ENCODE measurements at regions not wholly inside any gene's neighbourhood (a gene's known extent, or its start where the extent isn't known, plus 50 kb on each side); places are given as distances from the start of the nearest gene placed in this dataset.

DNA sequence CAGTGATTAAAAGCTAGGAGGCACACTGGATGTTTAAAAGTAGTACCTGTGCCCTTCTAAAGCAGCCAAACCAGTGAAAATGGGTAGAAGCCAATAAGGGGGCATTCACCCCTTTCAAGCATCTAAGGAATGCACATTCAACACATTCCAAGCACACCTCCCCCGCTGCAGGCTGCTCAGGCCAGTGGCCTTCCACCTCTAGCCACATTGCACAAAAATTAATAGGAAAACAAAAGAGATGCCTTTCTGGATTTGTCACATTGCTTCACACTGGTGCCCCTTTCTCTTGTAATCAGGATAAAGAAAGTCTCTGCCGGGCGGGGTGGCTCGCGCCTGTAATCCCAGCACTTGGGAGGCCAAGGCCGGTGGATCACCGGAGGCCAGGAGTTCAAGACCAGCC is 834.0 kb downstream of the USP25 start:
- peak; percentile 53 for DNase-seq (ENCODE audit: low read depth)
- TF ChIP-seq, protein P1, sequence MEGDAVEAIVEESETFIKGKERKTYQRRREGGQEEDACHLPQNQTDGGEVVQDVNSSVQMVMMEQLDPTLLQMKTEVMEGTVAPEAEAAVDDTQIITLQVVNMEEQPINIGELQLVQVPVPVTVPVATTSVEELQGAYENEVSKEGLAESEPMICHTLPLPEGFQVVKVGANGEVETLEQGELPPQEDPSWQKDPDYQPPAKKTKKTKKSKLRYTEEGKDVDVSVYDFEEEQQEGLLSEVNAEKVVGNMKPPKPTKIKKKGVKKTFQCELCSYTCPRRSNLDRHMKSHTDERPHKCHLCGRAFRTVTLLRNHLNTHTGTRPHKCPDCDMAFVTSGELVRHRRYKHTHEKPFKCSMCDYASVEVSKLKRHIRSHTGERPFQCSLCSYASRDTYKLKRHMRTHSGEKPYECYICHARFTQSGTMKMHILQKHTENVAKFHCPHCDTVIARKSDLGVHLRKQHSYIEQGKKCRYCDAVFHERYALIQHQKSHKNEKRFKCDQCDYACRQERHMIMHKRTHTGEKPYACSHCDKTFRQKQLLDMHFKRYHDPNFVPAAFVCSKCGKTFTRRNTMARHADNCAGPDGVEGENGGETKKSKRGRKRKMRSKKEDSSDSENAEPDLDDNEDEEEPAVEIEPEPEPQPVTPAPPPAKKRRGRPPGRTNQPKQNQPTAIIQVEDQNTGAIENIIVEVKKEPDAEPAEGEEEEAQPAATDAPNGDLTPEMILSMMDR (IDR thresholded peaks at IDR 0.05; ENCODE audit: low read length, missing control alignments), result no peak
- H3K4me3 ChIP-seq (replicated peaks; ENCODE audit: low read depth, low read length), result no peak overlapping the region

GRCh38 chr21:16568244-16568643 is 838.5 kb downstream of the USP25 start:
- DNase-seq (ENCODE audit: low read depth), result no peak
- H3K4me3 ChIP-seq (replicated peaks; ENCODE audit: low read depth, low read length), result no peak overlapping the region
- TF ChIP-seq, protein P1 (IDR thresholded peaks at IDR 0.05; ENCODE audit: low read length, missing control alignments), result no peak

GRCh38 chr21:16568661-16569060 is 838.9 kb downstream of the USP25 start:
- no peak overlapping the region for H3K4me3 ChIP-seq (replicated peaks; ENCODE audit: low read depth, low read length)
- TF ChIP-seq, protein P1 (IDR thresholded peaks at IDR 0.05; ENCODE audit: low read length, missing control alignments), result no peak
- no peak for DNase-seq (ENCODE audit: low read depth)

GRCh38 chr21:16569679-16570078 is 839.9 kb downstream of the USP25 start:
- no peak for DNase-seq (ENCODE audit: low read depth)
- no peak overlapping the region for H3K4me3 ChIP-seq (replicated peaks; ENCODE audit: low read depth, low read length)
- TF ChIP-seq, protein P1 (IDR thresholded peaks at IDR 0.05; ENCODE audit: low read length, missing control alignments), result no peak

GRCh38 chr21:16570171-16570570 is 840.4 kb downstream of the USP25 start:
- TF ChIP-seq, protein P1 (IDR thresholded peaks at IDR 0.05; ENCODE audit: low read length, missing control alignments), result no peak
- no peak for DNase-seq (ENCODE audit: low read depth)
- H3K4me3 ChIP-seq (replicated peaks; ENCODE audit: low read depth, low read length), result no peak overlapping the region

DNA sequence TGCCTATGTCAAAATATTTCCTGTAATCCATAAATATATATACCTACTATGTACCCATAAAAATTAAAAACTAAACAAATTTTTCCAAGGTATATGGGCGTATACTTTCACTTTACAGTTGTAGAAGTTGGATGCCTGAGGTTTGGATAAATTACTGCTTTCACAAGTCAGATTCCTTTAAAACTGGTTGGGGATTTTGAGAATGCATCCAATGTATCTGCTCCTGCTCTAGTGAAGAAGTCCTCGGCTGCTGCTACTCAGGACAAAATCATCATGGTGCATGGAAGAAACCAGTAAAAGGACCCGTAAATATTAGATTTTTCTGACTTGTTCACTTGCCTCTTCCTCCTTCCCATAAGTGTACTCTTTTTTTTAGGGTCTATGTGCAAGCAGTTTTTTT is 841.1 kb downstream of the USP25 start:
- no peak overlapping the region for H3K4me3 ChIP-seq (replicated peaks; ENCODE audit: low read depth, low read length)
- TF ChIP-seq, protein P1 (IDR thresholded peaks at IDR 0.05; ENCODE audit: low read length, missing control alignments), result no peak
- DNase-seq (ENCODE audit: low read depth), result no peak

DNA sequence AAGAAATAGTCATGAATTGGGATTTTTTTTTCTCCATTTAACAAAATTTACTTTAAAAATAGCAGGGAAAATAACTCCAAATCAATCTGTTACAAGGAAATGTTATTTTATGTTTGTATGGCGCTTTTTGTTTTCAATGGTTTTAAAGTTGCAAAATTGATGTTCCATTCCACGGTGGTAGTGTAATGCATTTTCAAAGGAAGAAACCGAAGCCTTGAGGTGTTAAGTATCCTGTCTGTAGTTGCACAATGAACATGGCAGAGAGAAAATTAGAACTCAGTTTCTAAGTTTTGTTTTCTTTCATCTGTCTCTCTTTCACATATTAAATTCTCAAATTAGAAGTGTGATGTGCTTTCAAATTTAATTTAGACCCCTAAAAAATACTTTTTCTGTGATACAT is 841.8 kb downstream of the USP25 start:
- TF ChIP-seq, protein P1 (IDR thresholded peaks at IDR 0.05; ENCODE audit: low read length, missing control alignments), result no peak
- no peak overlapping the region for H3K4me3 ChIP-seq (replicated peaks; ENCODE audit: low read depth, low read length)
- DNase-seq (ENCODE audit: low read depth), result no peak

Measured in fibroblast of pulmonary artery (primary cell).